HFFc6 (cell line): ENCODE measurements at regions not wholly inside any gene's neighbourhood (a gene's known extent, or its start where the extent isn't known, plus 50 kb on each side); places are given as distances from the start of the nearest gene placed in this dataset.

Experiments used
- DNase-seq: peaks from one replicate; pipeline ENCODE4 v3.0.0-alpha.2; 2018
- H3K27ac Mint-ChIP-seq: 2 replicates; pipeline ENCODE4 v1.8.0; 2020; ENCODE audit warnings: mild to moderate bottlenecking, mixed read lengths
- H3K27me3 Mint-ChIP-seq: 2 replicates; pipeline ENCODE4 v1.8.0; 2021; ENCODE audit warnings: mild to moderate bottlenecking, moderate library complexity, mixed read lengths; ENCODE audit not compliant: insufficient read depth
- H3K36me3 Mint-ChIP-seq: 2 replicates; pipeline ENCODE4 v1.8.0; 2021; ENCODE audit warnings: low read depth, mixed read lengths
- H3K4me1 Mint-ChIP-seq: 2 replicates; pipeline ENCODE4 v1.8.0; 2020; ENCODE audit warnings: low read depth, mixed read lengths
- H3K4me3 Mint-ChIP-seq: 2 replicates; pipeline ENCODE4 v1.8.0; 2020; ENCODE audit warnings: mild to moderate bottlenecking, moderate library complexity, mixed read lengths
- H3K9me3 Mint-ChIP-seq: 2 replicates; pipeline ENCODE4 v1.8.0; 2020; ENCODE audit warnings: mild to moderate bottlenecking, mixed read lengths
- CTCF ChIP-seq: fragments of 200-600 bp; sonication (generic); IDR thresholded peaks from 2 replicates; pipeline ENCODE4 v1.5.0; 2021; ENCODE audit warnings: antibody characterized with exemption, mild to moderate bottlenecking

GRCh38 chr6:27136978-27137814 is 110.3 kb upstream of the PRSS16 start:
- H3K4me1 Mint-ChIP-seq, result peaks cover 53% of the 10 kb centered on the region
- H3K27ac Mint-ChIP-seq, result no peak overlapping the region
- H3K36me3 Mint-ChIP-seq, result no peaks in the 10 kb centered on the region; the same call in 1 of the 2 replicates
- no peak overlapping the region for H3K4me3 Mint-ChIP-seq
- no peak for DNase-seq
- no peak for TF ChIP-seq CTCF
- no peaks in the 10 kb centered on the region for H3K9me3 Mint-ChIP-seq
- H3K27me3 Mint-ChIP-seq, result no peaks in the 10 kb centered on the region; the same call in 1 of the 2 replicates

- H3K9me3 Mint-ChIP-seq, result no peaks in the 10 kb centered on the region
- H3K4me1 Mint-ChIP-seq, result peaks cover 52% of the 10 kb centered on the region
Observed at GRCh38 chr6:27138406-27138805, 109.1 kb upstream of the PRSS16 start.

GRCh38 chr6:27138837-27139755 is 108.4 kb upstream of the PRSS16 start:
- Mint-ChIP-seq H3K4me1 (peaks cover 52% of the 10 kb centered on the region), H3K4me3 (peak overlapping the region; percentile 91), H3K27ac (peak overlapping the region; percentile 88), H3K9me3 (no peaks in the 10 kb centered on the region), H3K27me3 (no peaks in the 10 kb centered on the region; the same call in 1 of the 2 replicates), H3K36me3 (no peaks in the 10 kb centered on the region; the same call in 1 of the 2 replicates)
- peak; percentile 21 for DNase-seq
- TF ChIP-seq CTCF, result no peak

More at GRCh38 chr6:27138406-27138805, 109.1 kb upstream of the PRSS16 start:
- no peak for TF ChIP-seq CTCF
- Mint-ChIP-seq H3K36me3 (no peaks in the 10 kb centered on the region; the same call in 1 of the 2 replicates), H3K27ac (peak overlapping the region; percentile 88), H3K27me3 (no peaks in the 10 kb centered on the region; the same call in 1 of the 2 replicates), H3K4me3 (peak overlapping the region; percentile 91; the same call in 1 of the 2 replicates)
- DNase-seq, result no peak

DNA sequence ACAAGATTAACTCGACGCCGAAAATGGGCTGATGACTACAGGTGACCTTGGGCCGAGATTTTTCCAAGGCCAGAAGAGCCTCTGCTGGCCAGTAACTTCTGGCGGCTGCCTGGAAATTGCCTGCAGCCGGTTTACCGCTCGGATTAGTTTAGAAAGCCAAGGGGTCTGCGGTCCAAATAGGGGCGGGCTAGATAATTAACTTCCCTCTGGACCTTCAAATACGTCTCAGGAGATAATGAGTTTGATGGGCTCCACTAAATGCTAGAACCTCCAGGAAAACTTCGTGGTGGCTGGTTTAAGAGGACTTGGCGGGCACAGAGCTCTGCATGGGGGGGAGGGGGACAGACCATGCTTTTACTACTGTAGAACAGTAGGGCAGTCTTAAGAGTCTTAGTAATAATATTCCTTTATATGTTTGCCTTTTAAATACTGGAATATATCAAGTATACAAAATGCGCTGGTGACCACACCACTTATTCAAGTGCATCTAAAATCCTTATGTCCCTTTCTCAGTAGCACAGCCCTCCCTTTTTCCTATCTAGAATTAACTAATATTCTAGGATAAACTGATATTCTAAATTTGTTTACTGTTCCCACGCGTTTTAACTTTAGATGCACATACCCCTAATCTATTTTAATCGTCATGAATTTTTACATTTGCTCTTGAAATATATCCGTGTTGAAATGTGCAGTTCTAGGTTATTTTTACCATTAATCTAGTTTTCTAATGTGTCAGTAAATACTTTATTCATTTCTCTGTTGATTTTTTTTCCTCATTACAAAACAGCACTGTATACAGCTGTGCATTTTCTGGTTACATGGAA is 107.5 kb upstream of the PRSS16 start:
- H3K27ac Mint-ChIP-seq, result peak overlapping the region; percentile 88
- H3K36me3 Mint-ChIP-seq, result no peaks in the 10 kb centered on the region; the same call in 1 of the 2 replicates
- no peaks in the 10 kb centered on the region for H3K9me3 Mint-ChIP-seq
- H3K27me3 Mint-ChIP-seq, result no peaks in the 10 kb centered on the region; the same call in 1 of the 2 replicates
- DNase-seq, result no peak
- peak overlapping the region; percentile 91 for H3K4me3 Mint-ChIP-seq
- peaks cover 53% of the 10 kb centered on the region for H3K4me1 Mint-ChIP-seq
- TF ChIP-seq CTCF, result no peak
